Fibroblast of skin of right biceps (primary cell): ENCODE measurements at regions not wholly inside any gene's neighbourhood (a gene's known extent, or its start where the extent isn't known, plus 50 kb on each side); places are given as distances from the start of the nearest gene placed in this dataset.

Experiments used
- DNase-seq: peaks from one replicate; pipeline ENCODE4 v3.0.0-alpha.2; 2013

- DNase-seq = peak; percentile 3
Observed at GRCh38 chr10:107409522-107409921, 245.0 kb upstream of the SORCS1 start.

GRCh38 chr10:107398115-107398514, 233.6 kb upstream of the SORCS1 start:
- no peak for DNase-seq

- DNase-seq = no peak
Observed at GRCh38 chr10:107391901-107392300, 227.4 kb upstream of the SORCS1 start.

- DNase-seq = no peak
Observed at GRCh38 chr10:107390563-107390962, 226.1 kb upstream of the SORCS1 start.

- DNase-seq = no peak
Observed at GRCh38 chr10:107383357-107383756, 218.9 kb upstream of the SORCS1 start.

- DNase-seq = no peak
Observed at GRCh38 chr10:107379601-107380000, 215.1 kb upstream of the SORCS1 start.

- no peak for DNase-seq
Observed at GRCh38 chr10:107371801-107372200, 207.3 kb upstream of the SORCS1 start.

- DNase-seq = no peak
Observed at GRCh38 chr10:107364872-107365271, 200.4 kb upstream of the SORCS1 start.

GRCh38 chr10:107362306-107362705, 197.8 kb upstream of the SORCS1 start:
- no peak for DNase-seq

- no peak for DNase-seq
Observed at GRCh38 chr10:107357033-107357432, 192.5 kb upstream of the SORCS1 start.

GRCh38 chr10:107356396-107356795, 191.9 kb upstream of the SORCS1 start:
- DNase-seq = no peak

- DNase-seq = no peak
Observed at GRCh38 chr10:107342711-107343110, 178.2 kb upstream of the SORCS1 start.

- no peak for DNase-seq
Observed at GRCh38 chr10:107341281-107341680, 176.8 kb upstream of the SORCS1 start.

GRCh38 chr10:107340326-107340725, 175.8 kb upstream of the SORCS1 start:
- no peak for DNase-seq

- no peak for DNase-seq
Observed at GRCh38 chr10:107336061-107336460, 171.6 kb upstream of the SORCS1 start.

- DNase-seq = no peak
Observed at GRCh38 chr10:107317592-107317991, 153.1 kb upstream of the SORCS1 start.

- DNase-seq = no peak
Observed at GRCh38 chr10:107303203-107303602, 138.7 kb upstream of the SORCS1 start.

GRCh38 chr10:107299606-107300005, 135.1 kb upstream of the SORCS1 start:
- no peak for DNase-seq

GRCh38 chr10:107284187-107284586, 119.7 kb upstream of the SORCS1 start:
- no peak for DNase-seq

GRCh38 chr10:107280293-107280692, 115.8 kb upstream of the SORCS1 start:
- no peak for DNase-seq

- DNase-seq = no peak
Observed at GRCh38 chr10:107277591-107277990, 113.1 kb upstream of the SORCS1 start.

- no peak for DNase-seq
Observed at GRCh38 chr10:107275806-107276205, 111.3 kb upstream of the SORCS1 start.

- no peak for DNase-seq
Observed at GRCh38 chr10:107269626-107270025, 105.1 kb upstream of the SORCS1 start.

GRCh38 chr10:107264742-107265141, 100.2 kb upstream of the SORCS1 start:
- DNase-seq = no peak

- no peak for DNase-seq
Observed at GRCh38 chr10:107244122-107244521, 79.6 kb upstream of the SORCS1 start.

- no peak for DNase-seq
Observed at GRCh38 chr10:107238275-107238674, 73.8 kb upstream of the SORCS1 start.
